SJSA1 (cell line): ENCODE measurements at regions not wholly inside any gene's neighbourhood (a gene's known extent, or its start where the extent isn't known, plus 50 kb on each side); places are given as distances from the start of the nearest gene placed in this dataset.
"Not testable (repeated sequence)": the region's sequence is repeated elsewhere in the genome, so short reads cannot be mapped to it uniquely, and the experiment has no call there.

Experiments
- DNase-seq, 2 experiments: peaks; one replicate each; pipeline ENCODE4 v3.0.0-alpha.2; 2015 to 2020; ENCODE audit warnings: low spot score in 2 of 2, low read depth in 1 of 2
- H3K27ac ChIP-seq: fragments of 250-450 bp; sonication (Bioruptor Pico); 2 replicates; pipeline ENCODE4 v1.5.1; 2020; ENCODE audit warnings: mild to moderate bottlenecking, moderate library complexity
- H3K27me3 ChIP-seq: fragments of 250-450 bp; sonication (Bioruptor Pico); replicated peaks from 2 replicates; pipeline ENCODE4 v1.5.1; 2020; ENCODE audit warnings: mild to moderate bottlenecking, moderate library complexity
- H3K36me3 ChIP-seq: fragments of 250-450 bp; sonication (Bioruptor Pico); 2 replicates; pipeline ENCODE4 v1.5.1; 2020; ENCODE audit warnings: mild to moderate bottlenecking
- H3K4me1 ChIP-seq: fragments of 250-450 bp; sonication (Bioruptor Pico); replicated peaks from 2 replicates; pipeline ENCODE4 v1.6.1; 2021; ENCODE audit warnings: mild to moderate bottlenecking
- H3K4me3 ChIP-seq: fragments of 250-450 bp; sonication (Bioruptor Pico); 2 replicates; pipeline ENCODE4 v1.5.1; 2020; ENCODE audit warnings: mild to moderate bottlenecking
- H3K9me3 ChIP-seq: fragments of 250-450 bp; sonication (Bioruptor Pico); replicated peaks from 2 replicates; pipeline ENCODE4 v1.5.1; 2020; ENCODE audit warnings: mild to moderate bottlenecking

DNA sequence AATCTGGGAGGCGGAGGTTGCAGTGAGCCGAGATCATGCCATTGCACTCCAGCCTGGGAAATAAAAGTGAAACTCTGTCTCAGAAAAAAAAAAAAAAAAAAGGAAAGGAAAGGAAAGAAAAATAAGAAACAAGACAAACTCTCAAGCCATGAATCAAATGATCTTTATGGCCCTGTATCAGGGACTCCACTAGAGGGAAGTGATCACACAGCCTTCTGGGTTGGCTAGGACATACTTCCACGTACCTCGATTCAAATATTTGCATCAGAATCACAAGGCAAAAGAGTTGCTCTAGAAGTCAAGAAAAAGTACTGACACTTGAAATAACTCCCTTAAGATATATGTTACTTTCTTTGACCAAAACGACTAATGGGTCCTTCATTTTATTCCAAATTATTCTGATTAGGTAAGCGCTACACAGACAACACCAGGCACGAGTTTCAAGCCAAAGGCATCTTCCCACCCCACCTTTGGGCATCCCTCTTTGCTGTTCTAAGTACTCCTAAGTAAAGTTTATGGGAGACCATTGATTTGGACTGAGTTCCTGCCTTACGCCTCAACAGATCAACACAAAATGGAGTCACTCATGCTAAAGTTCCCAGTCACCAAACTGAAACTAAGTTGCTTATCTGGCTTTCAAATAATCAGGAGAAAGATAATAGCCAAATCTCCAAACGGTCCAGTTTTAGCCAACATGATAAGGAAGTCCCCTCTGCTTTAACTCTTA is 77.5 kb upstream of the NT5E start:
- Histone ChIP-seq H3K27me3 (no peaks in the 10 kb centered on the region), H3K4me3 (no peak overlapping the region), H3K9me3 (no peaks in the 10 kb centered on the region; the same call in 1 of the 2 replicates), H3K27ac (no peak overlapping the region), H3K36me3 (no peaks in the 10 kb centered on the region), H3K4me1 (no peaks in the 10 kb centered on the region)
- no peak for DNase-seq

DNA sequence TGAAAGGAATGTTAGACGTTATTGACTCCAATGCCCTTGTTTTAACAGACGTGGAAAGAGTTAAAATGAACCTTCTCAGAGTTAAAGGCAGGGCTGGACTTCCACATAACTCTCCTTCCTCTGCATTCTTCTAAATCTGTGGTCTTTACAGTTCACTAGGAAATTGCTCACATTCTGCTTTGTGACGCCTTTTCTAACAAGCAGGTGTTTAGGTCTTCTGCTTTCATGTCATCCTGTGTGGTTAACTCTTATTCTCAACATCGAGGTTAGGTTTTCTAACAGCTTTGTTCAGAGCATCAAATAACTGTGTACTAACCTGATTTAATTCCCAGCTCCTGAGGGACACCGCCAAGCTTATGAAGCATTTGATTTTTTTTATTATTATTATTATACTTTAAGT is 81.3 kb upstream of the NT5E start:
- Histone ChIP-seq H3K9me3 (no peaks in the 10 kb centered on the region; the same call in 1 of the 2 replicates), H3K27ac (no peak overlapping the region), H3K36me3 (no peaks in the 10 kb centered on the region), H3K27me3 (no peaks in the 10 kb centered on the region), H3K4me1 (peaks cover 4% of the 10 kb centered on the region; the same call in 1 of the 2 replicates), H3K4me3 (no peak overlapping the region)
- no peak for DNase-seq

DNA sequence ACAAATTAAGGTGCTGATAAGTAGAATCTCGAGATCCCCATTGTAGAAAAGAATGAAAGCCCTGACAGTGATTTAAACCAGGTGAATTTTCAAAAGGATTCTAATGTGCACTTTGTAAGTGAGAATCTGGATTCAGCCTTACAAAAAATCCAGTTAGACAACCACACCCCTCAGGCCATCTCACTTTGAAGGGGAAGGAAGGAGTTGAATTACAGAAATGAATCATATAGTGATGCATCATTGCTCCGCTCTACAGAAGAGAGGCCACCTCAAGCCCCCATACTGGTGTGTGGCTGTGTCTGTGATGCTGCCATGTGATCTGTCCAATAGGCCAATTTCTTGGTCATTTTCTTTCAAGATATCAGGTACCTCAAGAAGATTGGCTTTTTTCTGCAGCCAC is 85.5 kb upstream of the NT5E start:
- H3K27ac ChIP-seq, result no peak overlapping the region
- H3K27me3 ChIP-seq, result no peaks in the 10 kb centered on the region
- no peaks in the 10 kb centered on the region for H3K9me3 ChIP-seq
- no peak overlapping the region for H3K4me3 ChIP-seq
- no peaks in the 10 kb centered on the region for H3K36me3 ChIP-seq
- DNase-seq, result no peak
- H3K4me1 ChIP-seq, result peaks cover 37% of the 10 kb centered on the region

DNA sequence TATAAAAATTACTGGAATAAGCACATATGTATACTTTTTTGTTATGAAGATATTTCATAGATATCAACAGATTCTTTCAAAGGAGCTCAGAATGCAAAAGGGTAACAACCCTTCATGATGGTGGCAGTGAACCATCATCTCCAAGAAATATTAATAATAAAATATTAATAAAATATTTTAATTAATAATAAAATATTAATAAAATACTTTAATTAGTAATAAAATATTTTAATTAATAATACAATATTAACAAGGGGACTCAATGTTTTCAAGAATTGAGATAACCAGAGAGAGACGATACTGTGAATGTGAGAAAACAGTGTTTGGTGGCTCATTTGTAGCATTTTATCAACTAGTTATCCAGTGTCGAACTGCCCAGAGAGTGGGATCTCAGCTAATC is 86.0 kb upstream of the NT5E start:
- no peaks in the 10 kb centered on the region for H3K27me3 ChIP-seq
- H3K4me1 ChIP-seq, result peaks cover 37% of the 10 kb centered on the region
- no peaks in the 10 kb centered on the region for H3K9me3 ChIP-seq
- no peak overlapping the region for H3K4me3 ChIP-seq
- H3K27ac ChIP-seq, result no peak overlapping the region
- no peaks in the 10 kb centered on the region for H3K36me3 ChIP-seq
- DNase-seq, result no peak

DNA sequence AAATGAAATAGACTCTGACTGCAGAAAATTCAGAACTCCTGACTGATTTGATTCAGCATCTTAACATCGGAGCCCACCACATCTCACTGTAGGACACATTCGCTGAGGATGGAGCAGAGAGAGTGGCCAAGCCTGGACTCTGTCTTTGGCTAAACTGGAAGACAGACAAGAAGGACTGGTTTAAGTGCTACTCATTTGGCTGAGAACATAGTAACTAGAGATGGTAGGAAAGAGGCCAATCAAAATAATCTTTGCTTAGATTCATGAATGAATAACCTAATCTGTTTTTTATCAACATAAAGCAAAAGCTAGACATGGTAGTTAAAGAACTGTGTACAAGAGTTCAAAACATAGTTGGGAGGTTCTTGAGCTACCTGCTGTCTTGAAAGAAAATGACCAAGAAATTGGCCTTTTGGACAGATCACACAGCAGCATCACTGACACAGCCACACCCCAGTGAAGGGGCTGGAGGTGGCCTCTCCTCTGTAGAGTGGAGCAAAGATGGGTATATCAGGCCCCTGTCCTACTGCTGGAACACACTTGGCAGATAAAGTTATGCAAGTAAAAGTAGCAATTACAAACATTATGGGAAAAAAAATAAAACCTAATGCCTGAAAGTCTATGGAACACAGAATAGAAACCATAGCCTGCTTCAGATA is 87.1 kb upstream of the NT5E start:
- Histone ChIP-seq H3K4me1 (peaks cover 42% of the 10 kb centered on the region), H3K9me3 (no peaks in the 10 kb centered on the region), H3K36me3 (no peaks in the 10 kb centered on the region), H3K27me3 (no peaks in the 10 kb centered on the region), H3K27ac (no peak overlapping the region; the same call in 1 of the 2 replicates), H3K4me3 (no peak overlapping the region)
- DNase-seq, result no peak

DNA sequence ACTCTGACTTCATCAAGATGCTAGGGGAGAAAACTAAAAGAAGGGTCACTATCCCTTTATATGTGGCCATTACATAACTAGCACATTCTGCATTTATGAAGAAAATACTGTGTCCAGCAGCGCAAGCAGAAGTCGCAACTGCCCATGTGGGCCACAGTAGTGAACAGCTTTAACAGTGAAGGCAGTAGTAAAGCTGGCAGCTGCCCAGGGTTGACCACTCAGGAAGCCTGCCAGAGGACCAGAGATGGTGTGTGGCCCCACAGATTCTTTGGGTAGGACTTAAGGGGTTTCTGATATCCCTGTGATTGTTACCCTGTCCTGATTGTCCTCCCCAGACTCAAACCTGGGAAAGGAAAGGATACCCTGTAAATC is 88.3 kb upstream of the NT5E start:
- H3K9me3 ChIP-seq, result no peaks in the 10 kb centered on the region
- no peaks in the 10 kb centered on the region for H3K27me3 ChIP-seq
- peak in 1 of 2 experiments; percentile 57 for DNase-seq
- H3K4me1 ChIP-seq, result peaks cover 46% of the 10 kb centered on the region
- no peak overlapping the region for H3K4me3 ChIP-seq
- H3K36me3 ChIP-seq, result no peaks in the 10 kb centered on the region
- H3K27ac ChIP-seq, result peak overlapping the region; percentile 55

DNA sequence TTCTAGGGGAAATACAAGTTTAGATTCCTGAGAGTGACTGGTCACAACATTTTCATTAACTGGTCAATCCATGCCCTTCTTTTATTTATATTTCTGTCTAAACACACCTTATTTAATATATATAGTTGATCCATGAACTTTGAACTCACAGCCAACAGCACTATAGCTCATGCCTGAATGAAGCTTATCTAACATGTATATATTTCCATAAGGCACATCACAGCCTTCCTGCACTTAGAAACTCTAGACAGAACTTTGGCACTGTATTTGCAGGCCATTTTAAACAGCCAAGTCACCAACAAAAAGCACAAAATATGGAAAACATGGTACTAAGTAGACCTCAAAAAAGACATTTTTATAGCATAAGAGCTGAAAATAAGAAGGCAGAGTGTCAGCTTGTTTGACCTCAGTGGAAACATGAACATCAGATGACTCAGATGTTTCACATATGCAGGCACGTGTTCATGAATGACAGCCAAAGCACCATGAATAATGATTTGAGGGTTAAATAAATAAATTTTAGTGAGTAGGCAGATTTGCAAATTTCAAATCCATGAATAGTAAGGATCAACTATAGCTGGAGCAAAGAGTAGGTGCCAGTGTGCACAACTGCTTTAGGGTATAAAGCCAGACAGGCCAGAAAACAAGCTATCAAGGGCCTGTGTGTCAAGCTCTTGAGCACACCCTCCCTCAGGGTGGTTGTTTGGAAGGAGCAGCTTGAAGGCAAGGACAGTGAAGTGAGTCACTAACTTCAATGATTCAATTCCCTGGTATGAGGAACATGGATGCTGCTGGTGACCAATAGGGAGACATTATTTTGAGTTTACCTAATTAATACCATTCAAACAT is 88.9 kb upstream of the NT5E start:
- DNase-seq, result peak; percentile 83 to 93
- Histone ChIP-seq H3K27ac (peak overlapping the region; percentile 55), H3K4me1 (peaks cover 46% of the 10 kb centered on the region), H3K36me3 (no peaks in the 10 kb centered on the region), H3K9me3 (no peaks in the 10 kb centered on the region), H3K27me3 (no peaks in the 10 kb centered on the region), H3K4me3 (no peak overlapping the region)

DNA sequence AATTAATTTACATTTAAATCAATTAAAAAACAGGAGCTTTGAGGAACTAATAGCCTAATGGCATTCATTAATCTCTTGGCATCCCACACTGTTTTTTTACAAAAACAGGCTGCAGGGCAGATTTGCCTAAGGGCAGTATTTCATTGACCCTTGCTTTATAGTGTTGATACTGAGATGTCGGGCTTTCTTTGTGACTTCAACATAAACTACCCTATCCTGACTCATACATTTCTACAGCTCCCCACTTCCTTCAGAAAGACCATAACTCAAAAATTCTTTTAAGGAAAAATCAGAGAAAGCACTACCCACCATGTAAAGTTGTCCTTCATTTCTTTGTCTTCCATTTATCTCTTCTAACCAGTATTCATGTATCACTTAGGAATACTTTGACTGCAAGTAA is 92.2 kb upstream of the NT5E start:
- Histone ChIP-seq H3K27ac (no peak overlapping the region), H3K27me3 (no peaks in the 10 kb centered on the region), H3K4me3 (no peak overlapping the region), H3K36me3 (no peaks in the 10 kb centered on the region), H3K9me3 (no peaks in the 10 kb centered on the region), H3K4me1 (peaks cover 42% of the 10 kb centered on the region)
- no peak for DNase-seq

DNA sequence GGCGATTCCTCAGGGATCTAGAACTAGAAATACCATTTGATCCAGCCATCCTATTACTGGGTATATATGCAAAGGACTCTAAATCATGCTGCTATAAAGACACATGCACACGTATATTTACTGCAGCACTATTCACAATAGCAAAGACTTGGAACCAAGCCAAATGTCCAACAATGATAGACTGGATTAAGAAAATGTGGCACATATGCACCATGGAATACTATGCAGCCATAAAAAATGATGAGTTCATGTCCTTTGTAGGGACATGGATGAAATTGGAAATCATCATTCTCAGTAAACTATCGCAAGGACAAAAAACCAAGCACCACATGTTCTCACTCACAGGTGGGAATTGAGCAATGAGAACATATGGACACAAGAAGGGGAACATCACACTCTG is 93.1 kb upstream of the NT5E start:
- H3K4me3 ChIP-seq, H3K27ac ChIP-seq, H3K27me3 ChIP-seq, H3K9me3 ChIP-seq, DNase-seq, H3K36me3 ChIP-seq: not testable (repeated sequence)
- H3K4me1 ChIP-seq, result peaks cover 33% of the 10 kb centered on the region

DNA sequence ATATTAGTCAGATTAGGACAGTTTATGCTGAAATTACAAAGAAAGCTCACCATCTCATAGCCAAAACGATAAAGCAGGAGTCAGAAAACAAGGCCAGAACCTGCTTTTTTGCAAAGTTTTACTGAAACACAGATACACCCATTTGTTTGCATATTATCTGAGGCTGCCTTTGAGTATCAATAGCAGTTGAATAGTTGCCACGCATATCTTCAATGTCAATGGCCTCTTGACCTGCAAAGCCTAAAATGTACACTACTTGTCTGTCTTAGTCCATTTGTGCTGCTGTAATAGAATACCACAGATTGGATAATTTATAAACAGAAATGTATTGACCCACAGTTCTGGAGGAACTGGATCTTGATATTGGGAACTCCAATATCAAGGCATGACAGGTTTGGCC is 94.1 kb upstream of the NT5E start:
- Histone ChIP-seq H3K36me3 (no peaks in the 10 kb centered on the region), H3K27me3 (no peaks in the 10 kb centered on the region), H3K4me1 (peaks cover 24% of the 10 kb centered on the region), H3K27ac (no peak overlapping the region), H3K4me3 (no peak overlapping the region), H3K9me3 (no peaks in the 10 kb centered on the region)
- no peak for DNase-seq

DNA sequence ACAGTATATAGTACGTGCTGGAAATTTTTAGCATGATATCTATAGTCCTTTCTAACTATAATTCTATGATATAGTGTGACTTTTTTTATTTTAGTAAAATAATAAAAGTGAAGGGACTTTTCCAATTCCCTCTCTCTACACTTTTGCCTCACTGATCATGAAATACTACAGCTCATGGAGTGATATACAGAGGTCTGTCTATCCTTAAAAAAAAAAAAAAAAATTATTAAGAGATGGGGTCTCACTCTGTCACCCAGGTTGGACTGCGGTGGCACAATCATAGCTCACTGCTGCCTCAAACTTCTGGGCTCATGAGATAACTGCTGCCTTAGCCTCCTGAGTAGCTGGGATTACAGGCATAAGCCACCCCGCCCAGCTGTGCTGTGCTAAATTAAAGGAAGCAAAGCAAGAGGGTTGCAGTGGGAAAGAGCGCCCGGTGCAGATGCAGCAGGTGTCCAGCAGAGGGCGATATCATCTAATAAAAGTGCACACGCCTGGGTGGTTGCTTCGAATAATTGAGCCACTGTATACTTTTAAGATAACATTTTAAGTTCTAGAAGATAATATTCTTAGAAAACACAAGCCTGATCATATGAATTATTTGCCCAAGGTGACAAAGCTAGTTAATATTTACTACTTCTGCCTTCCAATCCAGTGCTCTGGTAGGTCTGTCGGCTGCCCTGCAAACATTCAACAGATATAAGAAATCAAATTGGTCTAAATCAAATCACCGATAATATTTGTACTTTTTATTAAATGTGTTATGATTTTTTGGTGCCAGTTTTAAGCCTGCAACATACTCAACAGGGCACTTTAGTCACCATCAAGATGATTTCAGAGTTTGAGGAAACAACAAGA is 94.9 kb upstream of the NT5E start:
- no peaks in the 10 kb centered on the region for H3K36me3 ChIP-seq
- DNase-seq, result peak; percentile 75 to 81
- H3K27me3 ChIP-seq, result no peaks in the 10 kb centered on the region
- H3K27ac ChIP-seq, result no peak overlapping the region
- H3K4me1 ChIP-seq, result peaks cover 16% of the 10 kb centered on the region
- H3K4me3 ChIP-seq, result no peak overlapping the region
- H3K9me3 ChIP-seq, result no peaks in the 10 kb centered on the region

DNA sequence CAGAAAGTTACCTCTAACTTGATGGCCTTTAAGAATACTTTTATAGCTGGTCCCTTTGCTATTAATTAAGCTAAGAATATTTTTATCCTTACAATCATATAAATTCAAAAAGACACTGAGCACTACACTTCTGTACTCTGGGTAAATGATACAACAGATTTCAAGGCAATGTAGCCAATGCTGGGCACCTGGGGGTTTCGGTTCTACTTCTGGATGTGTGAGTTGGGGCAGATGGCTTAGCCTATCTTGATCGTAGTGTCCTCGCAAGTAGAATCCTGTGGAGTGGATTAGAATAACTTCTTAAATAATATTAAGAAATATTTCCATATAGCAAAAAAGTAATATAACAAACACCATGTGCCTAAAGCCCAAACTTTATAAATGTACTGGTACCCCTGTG is 96.9 kb upstream of the NT5E start:
- DNase-seq, result no peak
- no peak overlapping the region for H3K27ac ChIP-seq
- no peaks in the 10 kb centered on the region for H3K27me3 ChIP-seq
- no peaks in the 10 kb centered on the region for H3K36me3 ChIP-seq
- H3K4me3 ChIP-seq, result no peak overlapping the region
- H3K4me1 ChIP-seq, result peaks cover 11% of the 10 kb centered on the region
- no peaks in the 10 kb centered on the region for H3K9me3 ChIP-seq

DNA sequence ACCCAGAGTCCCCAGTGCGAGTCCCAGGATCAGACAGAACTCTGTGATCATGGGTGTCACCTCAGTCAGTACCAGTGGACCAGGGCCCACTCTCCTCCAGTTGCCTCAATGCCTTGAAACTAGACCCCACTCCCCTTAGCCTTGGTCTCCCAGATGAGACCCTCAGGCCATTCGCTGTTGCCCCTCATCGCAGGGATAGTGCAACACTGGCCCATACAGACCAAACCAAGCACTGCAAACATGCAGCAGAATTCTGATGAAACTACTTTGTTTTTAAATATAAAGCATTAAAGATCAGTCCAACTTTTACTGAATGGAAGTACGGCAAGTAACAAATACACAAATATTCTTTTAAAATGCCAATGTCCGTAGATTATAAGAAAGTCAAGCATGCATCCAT is 101.2 kb upstream of the NT5E start:
- Histone ChIP-seq H3K4me1 (no peaks in the 10 kb centered on the region; the same call in 1 of the 2 replicates), H3K4me3 (no peak overlapping the region), H3K27me3 (no peaks in the 10 kb centered on the region), H3K27ac (no peak overlapping the region), H3K9me3 (no peaks in the 10 kb centered on the region), H3K36me3 (no peaks in the 10 kb centered on the region)
- no peak for DNase-seq
